ENCODE measurements at regions not wholly inside any gene's neighbourhood (a gene's known extent, or its start where the extent isn't known, plus 50 kb on each side); places are given as distances from the start of the nearest gene placed in this dataset.

GRCh38 chrY:19148783-19149182 lies 375.2 kb upstream of the HSFY2 start:
- no peak overlapping the region for H3K27ac ChIP-seq
- no peaks in the 10 kb centered on the region for H3K9me3 ChIP-seq
- H3K4me1 ChIP-seq: no peaks in the 10 kb centered on the region
- H3K4me3 ChIP-seq: no peak overlapping the region
- intact Hi-C loops (cut with DNase I; ENCODE audit: low total_unique reads): no loop called here
- no peaks in the 10 kb centered on the region for H3K36me3 ChIP-seq
- no peak for TF ChIP-seq CTCF (IDR thresholded peaks at IDR 0.05)
- no peak for TF ChIP-seq POLR2AphosphoS5 (IDR thresholded peaks at IDR 0.05)
- no peak for TF ChIP-seq POLR2A (IDR thresholded peaks at IDR 0.05)
- no peaks in the 10 kb centered on the region for H3K27me3 ChIP-seq
- DNase-seq (ENCODE audit: low spot score in 2 of 2): no peak

- intact Hi-C loops (cut with DNase I; ENCODE audit: low total_unique reads): no loop called here
- no peak for DNase-seq (ENCODE audit: low spot score in 2 of 2)
- no peaks in the 10 kb centered on the region for H3K27me3 ChIP-seq
- no peaks in the 10 kb centered on the region for H3K4me1 ChIP-seq
- TF ChIP-seq POLR2A (IDR thresholded peaks at IDR 0.05) (no peak), CTCF (IDR thresholded peaks at IDR 0.05) (no peak), POLR2AphosphoS5 (IDR thresholded peaks at IDR 0.05) (no peak)
- no peak overlapping the region for H3K4me3 ChIP-seq
- no peak overlapping the region for H3K27ac ChIP-seq
- no peaks in the 10 kb centered on the region for H3K9me3 ChIP-seq
- H3K36me3 ChIP-seq: no peaks in the 10 kb centered on the region
Observed at GRCh38 chrY:19146296-19146695, 372.8 kb upstream of the HSFY2 start.

- TF ChIP-seq POLR2AphosphoS5 (IDR thresholded peaks at IDR 0.05) (no peak), POLR2A (IDR thresholded peaks at IDR 0.05) (no peak)
- DNase-seq (ENCODE audit: low spot score in 2 of 2): no peak
- Histone ChIP-seq H3K9me3 (no peaks in the 10 kb centered on the region), H3K27me3 (no peaks in the 10 kb centered on the region), H3K4me3 (no peak overlapping the region), H3K36me3 (no peaks in the 10 kb centered on the region), H3K27ac (no peak overlapping the region), H3K4me1 (no peaks in the 10 kb centered on the region)
- intact Hi-C loops (cut with DNase I; ENCODE audit: low total_unique reads): no loop called here
Observed at GRCh38 chrY:19142093-19142492, 368.6 kb upstream of the HSFY2 start.

GRCh38 chrY:19140285-19140920 lies 366.9 kb upstream of the HSFY2 start:
- TF ChIP-seq POLR2A (IDR thresholded peaks at IDR 0.05): no peak
- TF ChIP-seq CTCF (IDR thresholded peaks at IDR 0.05): no peak
- TF ChIP-seq POLR2AphosphoS5 (IDR thresholded peaks at IDR 0.05): no peak
- Histone ChIP-seq H3K27ac (no peak overlapping the region), H3K4me3 (no peak overlapping the region), H3K36me3 (no peaks in the 10 kb centered on the region), H3K4me1 (no peaks in the 10 kb centered on the region), H3K27me3 (no peaks in the 10 kb centered on the region), H3K9me3 (no peaks in the 10 kb centered on the region)
- intact Hi-C loops (cut with DNase I; ENCODE audit: low total_unique reads): no loop called here
- DNase-seq (ENCODE audit: low spot score in 2 of 2): no peak

- no peak for DNase-seq (ENCODE audit: low spot score in 2 of 2)
- H3K27me3 ChIP-seq: no peaks in the 10 kb centered on the region
- no peak for TF ChIP-seq POLR2A (IDR thresholded peaks at IDR 0.05)
- no peak for TF ChIP-seq CTCF (IDR thresholded peaks at IDR 0.05)
- no peak for TF ChIP-seq POLR2AphosphoS5 (IDR thresholded peaks at IDR 0.05)
- H3K36me3 ChIP-seq: no peaks in the 10 kb centered on the region
- H3K27ac ChIP-seq: no peak overlapping the region
- no peaks in the 10 kb centered on the region for H3K9me3 ChIP-seq
- intact Hi-C loops (cut with DNase I; ENCODE audit: low total_unique reads): no loop called here
- H3K4me1 ChIP-seq: no peaks in the 10 kb centered on the region
- no peak overlapping the region for H3K4me3 ChIP-seq
Observed at GRCh38 chrY:19134426-19134825, 360.9 kb upstream of the HSFY2 start.
